IPS-15b (cell line): ENCODE measurements at regions not wholly inside any gene's neighbourhood (a gene's known extent, or its start where the extent isn't known, plus 50 kb on each side); places are given as distances from the start of the nearest gene placed in this dataset.

Experiments
- H3K27me3 ChIP-seq: one replicate; pipeline ENCODE4 v1.6.1; 2013; ENCODE audit warnings: low read length; ENCODE audit not compliant: control insufficient read depth, insufficient read depth
- H3K36me3 ChIP-seq: one replicate; pipeline ENCODE4 v1.6.1; 2013; ENCODE audit warnings: low read length; ENCODE audit not compliant: control insufficient read depth, insufficient read depth
- H3K4me1 ChIP-seq: one replicate; pipeline ENCODE4 v1.6.1; 2013; ENCODE audit warnings: mild to moderate bottlenecking, low read length; ENCODE audit not compliant: control insufficient read depth, insufficient read depth
- H3K4me3 ChIP-seq: one replicate; pipeline ENCODE4 v1.5.1; 2013; ENCODE audit warnings: low read depth, low read length
- H3K9ac ChIP-seq: one replicate; pipeline ENCODE4 v1.6.1; 2013; ENCODE audit warnings: low read depth, mild to moderate bottlenecking, low read length
- H3K9me3 ChIP-seq: one replicate; pipeline ENCODE4 v1.6.1; 2013; ENCODE audit warnings: mild to moderate bottlenecking, low read length; ENCODE audit not compliant: control insufficient read depth, insufficient read depth

DNA sequence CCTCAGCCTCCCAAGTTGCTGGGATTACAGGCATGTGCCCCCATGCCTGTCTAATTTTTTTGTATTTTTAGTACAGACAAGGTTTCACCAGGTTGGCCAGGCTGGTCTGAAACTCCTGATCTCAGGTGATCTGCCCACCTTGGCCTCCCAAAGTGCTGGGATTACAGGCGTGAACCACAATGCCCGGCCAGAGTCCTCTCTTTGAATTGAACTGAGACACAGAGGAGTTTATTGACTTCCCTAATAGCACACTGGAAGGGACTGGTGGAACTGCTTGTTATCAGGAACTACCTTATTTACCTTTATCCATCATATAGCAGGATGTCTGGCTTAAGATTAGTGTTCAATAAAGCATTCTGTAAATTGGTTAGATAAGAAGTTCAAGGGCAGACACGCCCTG, 613.8 kb downstream of the EFNB2 start:
- Histone ChIP-seq H3K4me3 (no peak overlapping the region), H3K27me3 (no peaks in the 10 kb centered on the region), H3K9ac (no peak overlapping the region), H3K4me1 (peaks cover 6% of the 10 kb centered on the region), H3K36me3 (no peaks in the 10 kb centered on the region), H3K9me3 (no peaks in the 10 kb centered on the region)

DNA sequence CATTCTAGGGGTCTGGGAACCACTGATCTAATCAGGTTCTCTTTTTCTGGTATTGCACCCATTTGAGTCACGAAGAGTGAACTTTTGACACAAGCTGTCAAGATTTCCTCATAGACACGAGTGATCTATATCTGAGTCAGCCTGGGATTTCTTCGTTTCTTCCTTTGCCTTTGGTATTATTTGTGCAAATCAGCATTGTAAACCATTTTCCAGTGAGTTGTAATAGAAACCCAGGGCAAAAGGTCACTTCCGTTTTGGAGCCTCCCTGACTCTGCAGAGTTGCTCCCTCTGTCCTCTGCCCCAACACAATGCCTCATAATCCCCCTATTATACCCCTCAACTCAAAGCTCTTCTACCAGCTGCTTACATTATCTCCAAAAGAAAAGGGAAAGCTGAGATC, 615.1 kb downstream of the EFNB2 start:
- Histone ChIP-seq H3K9ac (no peak overlapping the region), H3K9me3 (no peaks in the 10 kb centered on the region), H3K27me3 (no peaks in the 10 kb centered on the region), H3K4me1 (peaks cover 6% of the 10 kb centered on the region), H3K4me3 (no peak overlapping the region), H3K36me3 (no peaks in the 10 kb centered on the region)

DNA sequence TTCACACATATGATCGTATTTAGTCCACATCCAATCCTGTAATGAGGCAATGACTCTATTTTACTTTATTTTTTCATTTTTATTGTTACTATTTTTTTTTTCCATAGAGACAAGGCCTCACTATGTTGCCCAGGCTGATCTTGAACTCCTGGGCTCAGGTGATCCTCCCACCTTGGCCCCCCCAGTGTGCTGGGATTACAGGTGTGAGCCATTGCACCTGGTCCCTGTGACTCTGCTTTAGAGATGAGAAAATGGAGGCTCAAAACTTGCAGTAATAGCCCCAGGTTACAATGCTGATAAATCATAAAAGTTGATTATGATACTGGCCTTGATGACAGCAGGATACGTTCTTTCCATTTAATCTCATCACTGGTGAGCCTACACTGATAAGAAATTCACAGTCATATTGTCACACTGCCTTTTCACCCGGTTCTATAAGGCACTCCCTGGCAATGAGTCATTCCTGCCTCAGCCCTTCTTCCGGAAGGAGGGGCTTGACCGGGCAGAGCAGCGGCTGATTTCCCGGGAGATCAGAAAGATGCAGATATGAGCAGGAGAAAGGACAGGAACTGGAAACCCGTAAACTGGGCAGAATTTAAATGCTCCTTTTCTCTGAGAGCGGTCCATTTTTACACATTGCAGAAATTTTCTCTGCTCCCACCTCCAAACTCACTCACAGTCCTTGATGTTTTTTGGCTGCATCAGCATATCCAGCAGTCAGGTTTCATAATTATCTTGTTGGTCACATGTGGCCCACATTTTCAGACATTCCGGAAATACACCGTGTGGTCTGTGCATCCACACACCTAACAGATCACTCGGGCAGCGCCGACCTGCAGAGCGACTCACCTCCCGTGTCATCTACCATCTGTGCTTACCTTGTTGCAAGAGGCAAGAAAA, 616.4 kb downstream of the EFNB2 start:
- Histone ChIP-seq H3K36me3 (no peaks in the 10 kb centered on the region), H3K9ac (no peak overlapping the region), H3K4me3 (no peak overlapping the region), H3K4me1 (peaks cover 6% of the 10 kb centered on the region), H3K9me3 (no peaks in the 10 kb centered on the region), H3K27me3 (no peaks in the 10 kb centered on the region)

DNA sequence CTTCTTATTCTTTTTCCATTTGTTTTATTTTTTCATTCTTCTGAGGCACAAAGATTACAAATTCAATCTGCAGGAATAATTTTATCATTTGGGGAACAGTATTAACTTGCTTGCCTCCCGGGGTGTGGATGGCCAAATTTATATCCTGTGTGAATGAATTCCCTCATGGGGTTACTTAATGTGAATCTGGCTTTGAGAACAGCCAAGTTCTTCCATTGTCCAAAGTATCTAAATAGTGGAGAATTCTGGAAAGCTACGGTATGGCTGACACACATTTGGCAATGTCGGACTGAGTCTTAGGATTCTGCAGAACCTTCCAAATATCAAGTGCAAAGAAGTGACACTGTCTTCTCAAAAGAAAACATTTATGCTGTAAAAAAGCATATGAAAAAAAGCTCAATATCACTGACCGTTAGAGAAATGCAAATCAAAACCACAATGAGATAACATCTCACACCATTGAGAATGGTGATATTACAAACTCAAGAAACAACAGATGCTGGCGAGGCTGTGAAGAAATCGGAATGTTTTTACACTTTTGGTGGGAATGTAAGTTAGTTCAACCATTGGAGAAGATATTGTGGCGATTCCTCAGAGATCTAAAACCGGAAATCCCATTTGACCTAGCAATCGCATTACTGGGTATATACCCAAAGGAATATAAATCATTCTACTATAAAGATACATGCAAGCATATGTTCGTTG, 620.2 kb downstream of the EFNB2 start:
- Histone ChIP-seq H3K9me3 (no peaks in the 10 kb centered on the region), H3K27me3 (no peaks in the 10 kb centered on the region), H3K4me3 (no peak overlapping the region), H3K36me3 (no peaks in the 10 kb centered on the region), H3K4me1 (peaks cover 2% of the 10 kb centered on the region), H3K9ac (no peak overlapping the region)

DNA sequence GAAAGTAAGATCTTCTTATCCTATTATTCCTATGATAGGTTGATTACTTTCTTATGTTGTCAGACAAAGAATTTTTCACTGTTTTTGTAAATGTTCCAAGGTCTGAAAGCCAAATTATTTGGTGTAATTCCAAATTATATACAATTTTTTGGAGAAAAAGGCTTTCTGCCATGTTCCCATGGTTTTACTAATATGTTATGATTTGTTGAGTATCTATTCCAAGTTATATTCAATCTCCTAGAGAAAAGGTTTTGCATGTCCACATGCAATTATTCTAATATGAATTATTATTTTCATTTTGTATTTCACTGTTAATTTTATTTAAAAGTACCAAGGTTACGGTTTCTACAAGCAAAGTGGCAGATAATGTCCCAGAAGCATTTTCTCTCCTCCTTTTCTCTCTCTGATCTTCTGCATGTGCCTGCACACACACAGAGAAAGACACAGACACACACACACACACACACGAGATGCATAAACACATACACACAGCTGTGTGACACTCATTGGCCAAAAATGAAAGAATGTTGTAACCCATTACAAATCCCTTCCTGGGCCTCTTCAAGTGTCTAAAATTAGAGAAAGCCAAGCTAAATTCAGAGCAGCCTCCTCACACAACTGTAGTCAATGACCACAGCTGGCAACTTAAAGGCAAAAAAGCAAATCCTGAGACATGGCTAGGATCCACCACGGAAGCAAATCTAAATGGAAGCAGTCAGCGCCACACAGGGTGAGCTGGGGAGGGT, 621.0 kb downstream of the EFNB2 start:
- H3K4me1 ChIP-seq = no peaks in the 10 kb centered on the region
- H3K9ac ChIP-seq = no peak overlapping the region
- H3K27me3 ChIP-seq = no peaks in the 10 kb centered on the region
- no peaks in the 10 kb centered on the region for H3K9me3 ChIP-seq
- no peaks in the 10 kb centered on the region for H3K36me3 ChIP-seq
- H3K4me3 ChIP-seq = no peak overlapping the region

DNA sequence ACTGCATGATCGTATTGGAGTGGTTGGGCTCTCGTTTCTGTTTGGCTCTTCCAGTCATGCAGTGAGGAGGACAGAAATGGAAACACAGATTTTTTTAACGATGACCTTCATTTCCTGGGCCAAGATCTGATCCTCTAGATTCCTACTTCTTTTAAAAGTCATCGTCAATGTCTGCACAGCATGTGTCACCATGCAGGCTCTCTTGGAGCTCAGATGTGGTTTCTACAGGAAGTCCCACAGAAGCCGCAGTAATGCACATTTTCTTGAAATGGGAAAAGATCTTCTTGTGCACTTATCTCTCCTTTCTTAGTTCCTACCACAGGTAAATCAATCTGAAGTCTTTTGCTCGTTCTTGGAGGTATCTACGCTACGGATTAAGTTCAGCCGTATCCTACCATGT, 626.9 kb downstream of the EFNB2 start:
- H3K4me1 ChIP-seq = no peaks in the 10 kb centered on the region
- H3K9ac ChIP-seq = no peak overlapping the region
- no peaks in the 10 kb centered on the region for H3K9me3 ChIP-seq
- H3K27me3 ChIP-seq = no peaks in the 10 kb centered on the region
- no peak overlapping the region for H3K4me3 ChIP-seq
- H3K36me3 ChIP-seq = no peaks in the 10 kb centered on the region

DNA sequence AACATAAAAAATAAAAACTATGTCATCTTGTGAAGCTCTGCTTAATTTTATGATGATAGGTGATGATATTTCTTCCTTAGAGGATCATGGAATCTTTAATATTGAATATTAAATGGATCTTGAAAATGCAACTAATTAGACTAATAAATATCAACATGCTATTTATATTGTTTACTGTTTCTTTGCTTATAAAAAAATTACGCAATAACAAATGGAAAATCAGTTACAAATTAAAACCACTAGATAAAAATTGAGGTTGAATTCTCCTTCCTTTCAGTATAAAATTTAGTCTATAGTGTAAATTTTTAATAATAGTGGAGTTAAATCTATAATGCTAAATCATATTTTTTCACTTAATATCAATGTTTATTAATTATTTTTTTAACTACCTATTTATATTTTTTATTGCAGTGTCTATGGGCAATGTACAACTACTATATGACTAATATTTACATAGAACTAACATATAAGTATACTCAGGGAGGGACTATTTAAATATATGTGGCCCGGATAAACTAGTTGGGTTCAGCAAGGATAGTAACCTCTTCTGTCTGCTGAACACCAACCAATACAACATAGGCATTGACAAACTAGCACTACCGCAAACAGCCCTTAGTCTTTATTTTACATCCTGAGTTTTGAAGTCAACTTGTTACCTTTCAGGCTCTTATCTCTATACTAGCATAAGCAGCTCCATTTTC, 628.0 kb downstream of the EFNB2 start:
- Histone ChIP-seq H3K36me3 (no peaks in the 10 kb centered on the region), H3K9ac (no peak overlapping the region), H3K4me3 (no peak overlapping the region), H3K27me3 (no peaks in the 10 kb centered on the region), H3K4me1 (no peaks in the 10 kb centered on the region), H3K9me3 (no peaks in the 10 kb centered on the region)

DNA sequence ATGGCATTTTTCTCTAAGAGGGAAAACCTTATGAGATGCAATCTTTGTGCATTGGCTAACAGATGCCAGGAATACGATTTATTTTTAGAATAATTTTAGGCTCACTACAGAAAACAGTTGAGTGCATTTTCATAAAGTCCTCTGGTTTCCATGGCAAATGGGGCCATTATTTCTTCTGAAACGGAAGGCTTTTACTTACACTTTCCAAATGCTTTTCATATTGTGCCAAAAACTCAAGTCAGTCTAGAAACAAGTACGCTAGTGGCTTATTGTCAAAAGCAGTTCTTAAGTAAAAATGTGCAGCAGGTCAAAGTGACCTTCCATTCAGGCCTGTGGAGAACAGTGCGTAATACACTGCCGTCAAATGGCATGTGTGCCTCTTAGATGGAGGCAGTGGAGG, 628.7 kb downstream of the EFNB2 start:
- Histone ChIP-seq H3K36me3 (no peaks in the 10 kb centered on the region), H3K4me3 (no peak overlapping the region), H3K9me3 (no peaks in the 10 kb centered on the region), H3K9ac (no peak overlapping the region), H3K4me1 (no peaks in the 10 kb centered on the region), H3K27me3 (no peaks in the 10 kb centered on the region)

DNA sequence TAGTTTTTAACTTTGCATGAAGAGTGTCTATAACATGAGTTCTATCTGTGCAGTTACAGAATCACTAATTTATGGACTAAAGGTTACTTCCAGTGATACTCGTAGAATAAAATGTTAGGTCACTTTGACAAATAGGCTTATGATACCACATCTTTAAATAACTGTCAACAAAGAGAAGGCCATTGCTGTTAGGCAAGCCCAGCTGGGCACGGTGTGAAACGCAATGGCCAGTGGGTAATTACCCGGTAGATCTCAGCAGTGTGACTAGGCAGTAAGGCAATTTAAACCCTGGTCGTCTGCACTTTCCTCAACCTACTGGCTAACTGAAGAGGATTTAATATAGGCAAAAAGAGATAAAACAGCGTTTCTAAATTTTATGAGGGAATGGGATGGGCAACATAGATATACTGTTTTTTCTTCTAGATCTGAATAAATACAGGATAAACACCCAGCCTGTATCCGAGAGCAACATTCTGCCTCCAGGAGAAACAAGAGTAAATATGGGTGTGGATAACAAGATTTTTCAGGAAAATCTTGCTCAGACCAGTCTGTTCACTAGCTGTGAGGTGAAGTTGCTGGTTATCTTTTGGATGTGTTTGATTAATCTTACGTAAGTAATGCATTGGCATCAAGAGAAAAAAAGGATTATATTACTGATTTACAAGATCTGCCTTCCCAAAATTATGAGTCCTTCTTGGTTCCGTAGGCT, 631.3 kb downstream of the EFNB2 start:
- H3K4me3 ChIP-seq = no peak overlapping the region
- H3K9me3 ChIP-seq = no peaks in the 10 kb centered on the region

DNA sequence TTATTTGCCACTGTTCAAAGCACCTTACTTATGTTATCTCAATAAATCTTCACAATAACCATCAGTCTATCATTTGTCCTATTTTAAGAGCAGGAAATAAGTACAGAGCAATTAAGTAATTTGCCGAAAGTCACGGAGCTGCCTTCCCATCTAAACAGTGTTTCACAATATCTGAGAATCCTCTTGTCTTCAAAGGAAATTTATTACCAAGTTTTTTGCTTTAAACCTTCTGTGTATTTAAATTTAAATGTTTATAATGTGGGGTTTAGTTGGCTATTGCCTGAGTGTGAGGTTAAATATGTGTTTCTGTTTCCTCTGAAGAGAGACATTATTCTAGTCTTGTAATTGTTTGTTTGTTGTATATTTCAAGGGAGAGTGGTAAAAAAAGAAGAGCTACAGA, 633.1 kb downstream of the EFNB2 start:
- Histone ChIP-seq H3K9ac (no peak overlapping the region), H3K4me3 (no peak overlapping the region), H3K36me3 (no peaks in the 10 kb centered on the region), H3K9me3 (no peaks in the 10 kb centered on the region), H3K4me1 (no peaks in the 10 kb centered on the region), H3K27me3 (no peaks in the 10 kb centered on the region)

More for the DNA sequence above, 631.3 kb downstream of the EFNB2 start:
- Histone ChIP-seq H3K36me3 (no peaks in the 10 kb centered on the region), H3K27me3 (no peaks in the 10 kb centered on the region), H3K4me1 (no peaks in the 10 kb centered on the region), H3K9ac (no peak overlapping the region)

DNA sequence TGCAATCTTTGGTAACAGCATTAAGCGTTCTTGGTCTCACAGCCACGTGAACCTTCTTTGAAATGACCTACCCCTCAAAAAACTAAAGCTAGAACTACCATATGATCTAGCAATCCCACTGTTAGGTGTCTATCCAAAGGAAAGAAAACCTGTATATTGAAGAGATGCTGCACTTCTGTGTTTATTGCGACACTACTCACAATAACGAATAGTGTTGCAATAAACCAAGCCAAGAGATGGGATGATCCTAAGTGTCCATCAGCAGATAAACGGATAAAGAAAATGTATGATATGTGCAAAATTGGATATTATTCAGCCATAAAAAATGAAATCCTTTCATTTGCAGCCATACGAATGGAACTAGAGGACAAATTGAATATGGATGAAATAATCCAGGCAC, 637.9 kb downstream of the EFNB2 start:
- no peaks in the 10 kb centered on the region for H3K4me1 ChIP-seq
- no peak overlapping the region for H3K4me3 ChIP-seq
- no peaks in the 10 kb centered on the region for H3K9me3 ChIP-seq
- no peaks in the 10 kb centered on the region for H3K27me3 ChIP-seq
- no peak overlapping the region for H3K9ac ChIP-seq
- H3K36me3 ChIP-seq = no peaks in the 10 kb centered on the region
